OCI-LY7 (cell line): ENCODE measurements at regions not wholly inside any gene's neighbourhood (a gene's known extent, or its start where the extent isn't known, plus 50 kb on each side); places are given as distances from the start of the nearest gene placed in this dataset.

Experiments used
- BruUV-seq: library from RNA; stranded (reverse); fragments of 400-500 nt; replicated peaks from 2 replicates; lab custom pipeline; 2021; lab: Mats Ljungman, UMichigan
- CTCF ChIA-PET: fragments of 300-600 bp; sonication (Branson Sonifier 250); formaldehyde crosslinking; loops from one replicate; lab custom pipeline; 2022; ENCODE audit warnings: antibody characterized with exemption; ENCODE audit not compliant: unreplicated experiment; lab: Charles Lee
- POLR2A ChIA-PET: fragments of 300-600 bp; sonication (Branson Sonifier 250); formaldehyde crosslinking; loops from one replicate; lab custom pipeline; 2022; ENCODE audit warnings: antibody characterized with exemption; lab: Charles Lee
- DNase-seq: peaks from one replicate; pipeline ENCODE4 v3.0.0-alpha.2; 2015; ENCODE audit warnings: low spot score
- H2AFZ ChIP-seq: fragments of 200-600 bp; sonication (generic), shearing (Covaris generic); 2 replicates; pipeline ENCODE4 v1.6.1; 2014; ENCODE audit warnings: mild to moderate bottlenecking, antibody characterized with exemption, low read length, moderate library complexity
- H3K27ac ChIP-seq: fragments of 200-600 bp; sonication (generic); 2 replicates; pipeline ENCODE4 v1.5.1; 2014; ENCODE audit warnings: mixed run types, low read depth, mild to moderate bottlenecking, moderate library complexity, low read length, inconsistent platforms; ENCODE audit not compliant: poor library complexity, severe bottlenecking
- H3K36me3 ChIP-seq: fragments of 200-600 bp; sonication (generic); 2 replicates; pipeline ENCODE4 v1.6.1; 2014; ENCODE audit warnings: mild to moderate bottlenecking, antibody characterized with exemption, low read length, moderate library complexity, mixed read lengths; ENCODE audit not compliant: insufficient read depth
- H3K4me1 ChIP-seq: fragments of 200-600 bp; sonication (generic); 2 replicates; pipeline ENCODE4 v1.5.1; 2014; ENCODE audit warnings: mild to moderate bottlenecking, low read length; ENCODE audit not compliant: insufficient read depth, poor library complexity, severe bottlenecking
- H3K4me2 ChIP-seq: fragments of 200-600 bp; sonication (generic); 2 replicates; pipeline ENCODE4 v1.6.1; 2014; ENCODE audit warnings: mild to moderate bottlenecking, low read length
- H3K4me3 ChIP-seq: fragments of 200-600 bp; sonication (generic); 2 replicates; pipeline ENCODE4 v1.5.1; 2014; ENCODE audit warnings: mild to moderate bottlenecking, low read depth, low read length; ENCODE audit not compliant: poor library complexity, severe bottlenecking
- H3K79me2 ChIP-seq: fragments of 200-600 bp; sonication (generic); 2 replicates; pipeline ENCODE4 v1.6.1; 2016; ENCODE audit warnings: low read depth, mild to moderate bottlenecking, low read length, moderate library complexity, mixed read lengths; ENCODE audit not compliant: insufficient read depth
- H3K9me2 ChIP-seq: fragments of 200-600 bp; sonication (generic); 2 replicates; pipeline ENCODE4 v1.6.1; 2016; ENCODE audit warnings: mild to moderate bottlenecking, low read length, mixed read lengths; ENCODE audit not compliant: insufficient read depth
- H3K9me3 ChIP-seq: fragments of 200-600 bp; sonication (generic); 2 replicates; pipeline ENCODE4 v1.6.1; 2014; ENCODE audit warnings: mild to moderate bottlenecking, mixed run types, low read length, mixed read lengths
- H4K20me1 ChIP-seq: fragments of 200-600 bp; sonication (generic); 2 replicates; pipeline ENCODE4 v1.6.1; 2014; ENCODE audit warnings: mild to moderate bottlenecking, antibody characterized with exemption, low read length, moderate library complexity, mixed read lengths; ENCODE audit not compliant: insufficient read depth
- CTCF ChIP-seq: fragments of 200-600 bp; sonication (generic); conservative IDR thresholded peaks from 2 replicates; pipeline ENCODE4 v1.5.1; 2014; ENCODE audit warnings: mild to moderate bottlenecking, antibody characterized with exemption, low read length, moderate library complexity, mixed read lengths
- EZH2phosphoT487 ChIP-seq: fragments of 200-600 bp; sonication (generic); IDR thresholded peaks from 2 replicates; pipeline ENCODE4 v1.6.1; 2018; ENCODE audit warnings: low read depth, borderline replicate concordance, mild to moderate bottlenecking, mixed run types, antibody characterized with exemption, low read length, moderate library complexity, mixed read lengths
- intact Hi-C: fragments of 100-400 bp; cut with micrococcal nuclease; formaldehyde crosslinking; loops from one replicate; pipeline ENCODE4 v1.10.0; 2022; ENCODE audit not compliant: unreplicated experiment

DNA sequence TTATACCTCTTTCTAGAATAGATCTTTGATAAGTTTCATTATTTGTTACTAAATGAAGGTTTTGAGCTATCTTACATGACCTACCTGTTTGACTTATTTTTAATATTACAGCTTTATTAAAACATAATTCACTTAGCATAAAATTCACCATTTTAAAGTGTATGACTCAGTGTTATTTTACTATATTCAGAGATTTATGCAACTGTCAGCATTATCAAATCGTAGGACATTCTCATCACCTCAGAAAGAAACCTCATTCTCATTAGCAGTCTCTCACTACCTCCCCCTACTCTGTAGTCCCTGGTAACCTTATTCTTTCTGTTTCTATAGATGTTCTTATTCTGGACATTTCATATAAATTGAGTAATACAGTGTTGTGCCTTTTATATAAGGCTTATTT lies 207.9 kb upstream of the FOXP2 start:
- H3K79me2 ChIP-seq: no peaks in the 10 kb centered on the region
- CTCF ChIA-PET: no interaction called here
- no peak for DNase-seq
- no peak overlapping the region for H3K27ac ChIP-seq
- H4K20me1 ChIP-seq: no peaks in the 10 kb centered on the region
- no peak overlapping the region for H3K4me2 ChIP-seq
- H3K9me2 ChIP-seq: no peaks in the 10 kb centered on the region
- no peak overlapping the region for H3K4me3 ChIP-seq
- TF ChIP-seq CTCF (no peak), EZH2phosphoT487 (no peak)
- POLR2A ChIA-PET: interaction anchor here (0.7 kb wide), 1 partner anchor 24 kb away, joined by 3 read pairs; no protein-coding TSS in a partner anchor
- no peaks in the 10 kb centered on the region for H3K9me3 ChIP-seq
- no peaks in the 10 kb centered on the region for H3K4me1 ChIP-seq
- intact Hi-C loops: no loop called here
- no peak overlapping the region for H2AFZ ChIP-seq
- no peaks in the 10 kb centered on the region for H3K36me3 ChIP-seq
- no TSS peak for BruUV-seq

GRCh38 chr7:114196517-114196916 lies 218.1 kb upstream of the FOXP2 start:
- H3K4me3 ChIP-seq: no peak overlapping the region
- TF ChIP-seq EZH2phosphoT487 (no peak), CTCF (no peak)
- H3K9me3 ChIP-seq: no peaks in the 10 kb centered on the region
- no peaks in the 10 kb centered on the region for H3K79me2 ChIP-seq
- no peak overlapping the region for H3K4me2 ChIP-seq
- no peaks in the 10 kb centered on the region for H3K36me3 ChIP-seq
- DNase-seq: no peak
- no peaks in the 10 kb centered on the region; the same call in 1 of the 2 replicates for H4K20me1 ChIP-seq
- ChIA-PET CTCF (no interaction called here), POLR2A (no interaction called here)
- no peak overlapping the region for H2AFZ ChIP-seq
- no peaks in the 10 kb centered on the region for H3K9me2 ChIP-seq
- H3K4me1 ChIP-seq: no peaks in the 10 kb centered on the region
- H3K27ac ChIP-seq: no peak overlapping the region
- intact Hi-C loops: no loop called here
- no TSS peak for BruUV-seq

DNA sequence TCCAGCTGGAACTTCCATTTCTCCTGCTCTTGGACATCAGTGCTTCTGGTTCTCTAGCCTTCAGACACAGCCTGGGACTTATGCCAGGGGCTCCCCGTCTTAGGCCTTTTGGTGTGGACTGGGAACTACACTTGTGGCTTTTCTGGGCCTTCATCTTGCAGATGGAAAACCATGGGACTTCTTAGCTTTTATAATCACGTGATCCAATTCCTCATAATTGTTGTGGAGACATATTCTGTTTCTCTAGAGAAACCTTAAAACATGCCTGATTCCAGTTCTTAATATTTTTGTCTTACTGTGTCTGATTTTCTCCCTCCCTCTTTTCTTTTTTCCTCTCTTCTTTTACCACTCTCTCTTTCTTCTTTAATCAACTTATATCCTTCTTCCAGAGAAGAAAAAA lies 224.2 kb upstream of the FOXP2 start:
- DNase-seq: no peak
- Histone ChIP-seq H3K9me3 (no peaks in the 10 kb centered on the region), H3K36me3 (no peaks in the 10 kb centered on the region), H3K27ac (no peak overlapping the region), H3K9me2 (no peaks in the 10 kb centered on the region), H3K79me2 (no peaks in the 10 kb centered on the region), H2AFZ (no peak overlapping the region), H3K4me2 (no peak overlapping the region), H4K20me1 (no peaks in the 10 kb centered on the region; the same call in 1 of the 2 replicates), H3K4me1 (no peaks in the 10 kb centered on the region), H3K4me3 (no peak overlapping the region)
- intact Hi-C loops: no loop called here
- BruUV-seq: no TSS peak
- POLR2A ChIA-PET: no interaction called here
- no peak for TF ChIP-seq EZH2phosphoT487
- no peak for TF ChIP-seq CTCF
- CTCF ChIA-PET: no interaction called here
